ENCODE measurements at regions not wholly inside any gene's neighbourhood (a gene's known extent, or its start where the extent isn't known, plus 50 kb on each side); places are given as distances from the start of the nearest gene placed in this dataset.
"Not testable (repeated sequence)": the region's sequence is repeated elsewhere in the genome, so short reads cannot be mapped to it uniquely, and the experiment has no call there.

DNA sequence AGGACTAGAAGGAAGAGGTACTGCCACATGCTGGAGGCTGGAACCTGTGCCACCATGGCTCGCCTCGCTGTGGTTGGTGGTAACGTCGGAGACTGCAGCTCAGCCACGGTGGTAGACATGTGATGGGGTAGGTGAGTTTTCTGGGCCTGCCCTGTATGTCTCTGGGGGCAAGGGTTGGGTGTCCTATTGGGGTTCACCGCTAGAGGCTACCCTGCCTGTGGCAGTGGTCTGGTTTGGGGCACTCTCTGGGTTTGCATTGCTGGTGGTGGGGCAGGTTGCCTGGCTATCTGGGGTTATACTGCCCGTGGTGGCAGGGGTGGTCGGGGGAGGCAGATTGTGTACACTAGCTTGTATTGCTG, 79.3 kb upstream of the KCNJ18 start:
- H3K27me3 ChIP-seq (replicated peaks; ENCODE audit: control insufficient read depth, insufficient read depth, low read length) = no peaks in the 10 kb centered on the region
- H3K9me3 Mint-ChIP-seq (ENCODE audit: unreplicated experiment) = no peaks in the 10 kb centered on the region
- H3K36me3 ChIP-seq (ENCODE audit: control insufficient read depth, insufficient read depth, low read length) = no peaks in the 10 kb centered on the region
- no peak overlapping the region for H3K4me3 ChIP-seq (ENCODE audit: low read depth, low read length)
- no peak for DNase-seq
- peaks cover 14% of the 10 kb centered on the region for H3K27me3 Mint-ChIP-seq (ENCODE audit: insufficient read depth, unreplicated experiment)
- intact Hi-C loops (cut with micrococcal nuclease; ENCODE audit: unreplicated experiment) = no loop called here
- H3K9me3 ChIP-seq = no peaks in the 10 kb centered on the region
- ChIA-PET POLR2A (no interaction called here), CTCF (no interaction called here)
- TF ChIP-seq, protein P1, sequence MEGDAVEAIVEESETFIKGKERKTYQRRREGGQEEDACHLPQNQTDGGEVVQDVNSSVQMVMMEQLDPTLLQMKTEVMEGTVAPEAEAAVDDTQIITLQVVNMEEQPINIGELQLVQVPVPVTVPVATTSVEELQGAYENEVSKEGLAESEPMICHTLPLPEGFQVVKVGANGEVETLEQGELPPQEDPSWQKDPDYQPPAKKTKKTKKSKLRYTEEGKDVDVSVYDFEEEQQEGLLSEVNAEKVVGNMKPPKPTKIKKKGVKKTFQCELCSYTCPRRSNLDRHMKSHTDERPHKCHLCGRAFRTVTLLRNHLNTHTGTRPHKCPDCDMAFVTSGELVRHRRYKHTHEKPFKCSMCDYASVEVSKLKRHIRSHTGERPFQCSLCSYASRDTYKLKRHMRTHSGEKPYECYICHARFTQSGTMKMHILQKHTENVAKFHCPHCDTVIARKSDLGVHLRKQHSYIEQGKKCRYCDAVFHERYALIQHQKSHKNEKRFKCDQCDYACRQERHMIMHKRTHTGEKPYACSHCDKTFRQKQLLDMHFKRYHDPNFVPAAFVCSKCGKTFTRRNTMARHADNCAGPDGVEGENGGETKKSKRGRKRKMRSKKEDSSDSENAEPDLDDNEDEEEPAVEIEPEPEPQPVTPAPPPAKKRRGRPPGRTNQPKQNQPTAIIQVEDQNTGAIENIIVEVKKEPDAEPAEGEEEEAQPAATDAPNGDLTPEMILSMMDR (IDR thresholded peaks at IDR 0.05; ENCODE audit: insufficient read depth in 1 of 2, low read depth in 1 of 2, low read length in 1 of 2, severe bottlenecking in 1 of 2, unreplicated experiment in 1 of 2) = no peak
- H3K27ac Mint-ChIP-seq (ENCODE audit: unreplicated experiment) = no peak overlapping the region
- no peak overlapping the region for H3K4me3 Mint-ChIP-seq (ENCODE audit: unreplicated experiment)
- no peaks in the 10 kb centered on the region for H3K4me1 ChIP-seq
- no peaks in the 10 kb centered on the region for H3K36me3 Mint-ChIP-seq (ENCODE audit: insufficient read depth, unreplicated experiment)
- no peaks in the 10 kb centered on the region for H3K4me1 Mint-ChIP-seq (ENCODE audit: low read depth, unreplicated experiment)
- no TSS peak for BruUV-seq (replicated peaks)

DNA sequence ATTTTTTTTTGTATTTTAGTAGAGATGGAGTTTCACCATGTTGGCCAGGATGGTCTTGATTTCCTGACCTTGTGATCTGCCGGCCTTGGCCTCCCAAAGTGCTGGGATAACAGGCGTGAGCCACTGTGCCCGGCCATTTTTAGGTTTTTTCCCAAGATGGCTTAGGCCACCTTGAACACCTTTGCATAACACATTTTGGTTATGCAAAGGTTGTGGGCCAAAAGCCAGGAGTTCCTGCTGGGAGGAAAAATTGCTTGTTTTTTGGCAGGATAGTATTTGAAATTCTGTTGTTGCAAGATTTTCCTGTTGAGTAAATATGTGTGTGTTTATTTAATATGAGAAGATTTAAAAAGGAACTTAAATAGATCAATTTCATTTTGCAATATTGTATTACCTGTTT, 65.3 kb upstream of the KCNJ18 start:
- H3K4me3 Mint-ChIP-seq (ENCODE audit: unreplicated experiment); DNase-seq; H3K9me3 Mint-ChIP-seq (ENCODE audit: unreplicated experiment); H3K36me3 ChIP-seq (ENCODE audit: control insufficient read depth, insufficient read depth, low read length); H3K36me3 Mint-ChIP-seq (ENCODE audit: insufficient read depth, unreplicated experiment); BruUV-seq (replicated peaks); H3K27ac Mint-ChIP-seq (ENCODE audit: unreplicated experiment); intact Hi-C loops (cut with micrococcal nuclease; ENCODE audit: unreplicated experiment); CTCF ChIA-PET; H3K9me3 ChIP-seq; POLR2A ChIA-PET; H3K4me3 ChIP-seq (ENCODE audit: low read depth, low read length); H3K27me3 Mint-ChIP-seq (ENCODE audit: insufficient read depth, unreplicated experiment); H3K4me1 ChIP-seq; H3K4me1 Mint-ChIP-seq (ENCODE audit: low read depth, unreplicated experiment); H3K27me3 ChIP-seq (replicated peaks; ENCODE audit: control insufficient read depth, insufficient read depth, low read length): not testable (repeated sequence)

All from Caco-2 (cell line).